ENCODE measurements at regions not wholly inside any gene's neighbourhood (a gene's known extent, or its start where the extent isn't known, plus 50 kb on each side); places are given as distances from the start of the nearest gene placed in this dataset.

DNA sequence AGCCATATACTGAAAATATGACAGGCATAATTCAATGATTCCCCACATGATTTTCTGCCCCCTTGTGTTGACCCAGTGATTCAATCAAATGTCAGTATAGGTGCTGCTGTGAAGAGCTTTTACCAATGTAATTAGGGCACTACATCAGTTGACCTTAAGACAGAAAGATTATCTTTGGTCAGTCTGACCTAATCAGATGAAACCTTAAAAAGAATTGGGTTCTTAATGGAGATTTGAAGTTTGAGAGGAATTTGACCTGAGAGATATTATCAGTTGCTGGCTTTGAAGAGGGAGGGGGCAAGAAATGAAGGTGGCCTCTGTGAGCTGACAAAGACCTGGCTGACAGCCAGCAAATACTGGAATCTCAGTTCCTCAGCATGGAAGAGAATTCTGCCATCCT lies 358.7 kb upstream of the CA10 start:
- ChIA-PET CTCF (no interaction called here), POLR2A (no interaction called here)
- DNase-seq (ENCODE audit: low read depth, low spot score) (no peak), ATAC-seq (no peak)
- TF ChIP-seq SIN3A (IDR thresholded peaks at IDR 0.05; ENCODE audit: borderline replicate concordance, insufficient read depth, low read depth, low read length) (no peak), TCF7L2 (IDR thresholded peaks at IDR 0.05; ENCODE audit: low read depth, low read length) (no peak), POLR2AphosphoS5 (IDR thresholded peaks at IDR 0.05; ENCODE audit: low read depth, low read length) (no peak)
- TF ChIP-seq, protein P1, sequence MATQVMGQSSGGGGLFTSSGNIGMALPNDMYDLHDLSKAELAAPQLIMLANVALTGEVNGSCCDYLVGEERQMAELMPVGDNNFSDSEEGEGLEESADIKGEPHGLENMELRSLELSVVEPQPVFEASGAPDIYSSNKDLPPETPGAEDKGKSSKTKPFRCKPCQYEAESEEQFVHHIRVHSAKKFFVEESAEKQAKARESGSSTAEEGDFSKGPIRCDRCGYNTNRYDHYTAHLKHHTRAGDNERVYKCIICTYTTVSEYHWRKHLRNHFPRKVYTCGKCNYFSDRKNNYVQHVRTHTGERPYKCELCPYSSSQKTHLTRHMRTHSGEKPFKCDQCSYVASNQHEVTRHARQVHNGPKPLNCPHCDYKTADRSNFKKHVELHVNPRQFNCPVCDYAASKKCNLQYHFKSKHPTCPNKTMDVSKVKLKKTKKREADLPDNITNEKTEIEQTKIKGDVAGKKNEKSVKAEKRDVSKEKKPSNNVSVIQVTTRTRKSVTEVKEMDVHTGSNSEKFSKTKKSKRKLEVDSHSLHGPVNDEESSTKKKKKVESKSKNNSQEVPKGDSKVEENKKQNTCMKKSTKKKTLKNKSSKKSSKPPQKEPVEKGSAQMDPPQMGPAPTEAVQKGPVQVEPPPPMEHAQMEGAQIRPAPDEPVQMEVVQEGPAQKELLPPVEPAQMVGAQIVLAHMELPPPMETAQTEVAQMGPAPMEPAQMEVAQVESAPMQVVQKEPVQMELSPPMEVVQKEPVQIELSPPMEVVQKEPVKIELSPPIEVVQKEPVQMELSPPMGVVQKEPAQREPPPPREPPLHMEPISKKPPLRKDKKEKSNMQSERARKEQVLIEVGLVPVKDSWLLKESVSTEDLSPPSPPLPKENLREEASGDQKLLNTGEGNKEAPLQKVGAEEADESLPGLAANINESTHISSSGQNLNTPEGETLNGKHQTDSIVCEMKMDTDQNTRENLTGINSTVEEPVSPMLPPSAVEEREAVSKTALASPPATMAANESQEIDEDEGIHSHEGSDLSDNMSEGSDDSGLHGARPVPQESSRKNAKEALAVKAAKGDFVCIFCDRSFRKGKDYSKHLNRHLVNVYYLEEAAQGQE (IDR thresholded peaks at IDR 0.05; ENCODE audit: insufficient read depth in 1 of 2, low read depth in 2 of 2, low read length in 1 of 2) = no peak
- TF ChIP-seq, protein P2, sequence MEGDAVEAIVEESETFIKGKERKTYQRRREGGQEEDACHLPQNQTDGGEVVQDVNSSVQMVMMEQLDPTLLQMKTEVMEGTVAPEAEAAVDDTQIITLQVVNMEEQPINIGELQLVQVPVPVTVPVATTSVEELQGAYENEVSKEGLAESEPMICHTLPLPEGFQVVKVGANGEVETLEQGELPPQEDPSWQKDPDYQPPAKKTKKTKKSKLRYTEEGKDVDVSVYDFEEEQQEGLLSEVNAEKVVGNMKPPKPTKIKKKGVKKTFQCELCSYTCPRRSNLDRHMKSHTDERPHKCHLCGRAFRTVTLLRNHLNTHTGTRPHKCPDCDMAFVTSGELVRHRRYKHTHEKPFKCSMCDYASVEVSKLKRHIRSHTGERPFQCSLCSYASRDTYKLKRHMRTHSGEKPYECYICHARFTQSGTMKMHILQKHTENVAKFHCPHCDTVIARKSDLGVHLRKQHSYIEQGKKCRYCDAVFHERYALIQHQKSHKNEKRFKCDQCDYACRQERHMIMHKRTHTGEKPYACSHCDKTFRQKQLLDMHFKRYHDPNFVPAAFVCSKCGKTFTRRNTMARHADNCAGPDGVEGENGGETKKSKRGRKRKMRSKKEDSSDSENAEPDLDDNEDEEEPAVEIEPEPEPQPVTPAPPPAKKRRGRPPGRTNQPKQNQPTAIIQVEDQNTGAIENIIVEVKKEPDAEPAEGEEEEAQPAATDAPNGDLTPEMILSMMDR (IDR thresholded peaks at IDR 0.05) = no peak
- no peaks in the 10 kb centered on the region for H3K4me1 ChIP-seq (ENCODE audit: control insufficient read depth, insufficient read depth, low read length)
- no peak overlapping the region for H3K4me3 ChIP-seq (ENCODE audit: low read depth in 2 of 2, low read length in 2 of 2)
- in situ Hi-C loops (cut with HindIII; ENCODE audit: low pct_unique_long_range_greater_than_20kb, low sequenced_read_pairs) = no loop called here
- no peaks in the 10 kb centered on the region; the same call in 1 of the 2 replicates for H3K9me3 ChIP-seq (ENCODE audit: control insufficient read depth, insufficient read depth, low read depth, low read length)
- no peaks in the 10 kb centered on the region for H3K27me3 ChIP-seq (ENCODE audit: control insufficient read depth, insufficient read depth, low read length)
- H3K27ac ChIP-seq (ENCODE audit: low read length) = no peak overlapping the region
- intact Hi-C loops (cut with micrococcal nuclease; ENCODE audit: unreplicated experiment) = no loop called here
- no peaks in the 10 kb centered on the region for H3K36me3 ChIP-seq (ENCODE audit: control insufficient read depth, insufficient read depth, low read length)
- no TSS peak for BruUV-seq (replicated peaks)

DNA sequence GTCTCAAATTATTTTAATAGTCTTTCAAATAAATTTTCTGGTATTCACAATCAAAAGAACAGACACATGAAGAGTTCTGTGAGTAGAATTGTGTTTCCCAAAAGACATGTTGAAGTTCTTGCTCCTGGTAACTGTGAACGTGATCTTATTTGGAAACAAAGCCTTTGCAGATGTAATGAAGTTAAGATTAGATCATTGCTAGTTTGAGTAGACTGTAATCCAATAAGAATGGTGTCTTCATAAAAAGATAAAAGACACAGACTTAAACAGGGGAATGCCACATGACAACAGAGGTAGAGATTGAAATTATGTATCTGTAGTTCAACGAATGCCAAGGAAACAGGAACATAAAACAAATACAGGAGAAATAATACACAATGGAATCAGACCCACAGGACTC lies 357.4 kb upstream of the CA10 start:
- intact Hi-C loops (cut with micrococcal nuclease; ENCODE audit: unreplicated experiment) = no loop called here
- H3K4me1 ChIP-seq (ENCODE audit: control insufficient read depth, insufficient read depth, low read length) = no peaks in the 10 kb centered on the region
- BruUV-seq (replicated peaks) = no TSS peak
- in situ Hi-C loops (cut with HindIII; ENCODE audit: low pct_unique_long_range_greater_than_20kb, low sequenced_read_pairs) = no loop called here
- ATAC-seq (no peak), DNase-seq (ENCODE audit: low read depth, low spot score) (no peak)
- TF ChIP-seq, protein P2 (IDR thresholded peaks at IDR 0.05) = no peak
- TF ChIP-seq TCF7L2 (IDR thresholded peaks at IDR 0.05; ENCODE audit: low read depth, low read length) = no peak
- no peak for TF ChIP-seq POLR2AphosphoS5 (IDR thresholded peaks at IDR 0.05; ENCODE audit: low read depth, low read length)
- TF ChIP-seq SIN3A (IDR thresholded peaks at IDR 0.05; ENCODE audit: borderline replicate concordance, insufficient read depth, low read depth, low read length) = no peak
- TF ChIP-seq, protein P1 (IDR thresholded peaks at IDR 0.05; ENCODE audit: insufficient read depth in 1 of 2, low read depth in 2 of 2, low read length in 1 of 2) = no peak
- ChIA-PET POLR2A (no interaction called here), CTCF (no interaction called here)
- H3K27ac ChIP-seq (ENCODE audit: low read length) = no peak overlapping the region
- no peaks in the 10 kb centered on the region for H3K36me3 ChIP-seq (ENCODE audit: control insufficient read depth, insufficient read depth, low read length)
- H3K4me3 ChIP-seq (ENCODE audit: low read depth in 2 of 2, low read length in 2 of 2) = no peak overlapping the region
- no peaks in the 10 kb centered on the region for H3K27me3 ChIP-seq (ENCODE audit: control insufficient read depth, insufficient read depth, low read length)
- H3K9me3 ChIP-seq (ENCODE audit: control insufficient read depth, insufficient read depth, low read depth, low read length) = peaks cover 5% of the 10 kb centered on the region

All from Panc1 (cell line).